Activated CD8-positive, alpha-beta memory T cell treated with anti-CD3 and anti-CD28 coated beads, Interleukin-2, amount 50 U/mL, for 1 hour (primary cell): ENCODE measurements at regions not wholly inside any gene's neighbourhood (a gene's known extent, or its start where the extent isn't known, plus 50 kb on each side); places are given as distances from the start of the nearest gene placed in this dataset.

ENCODE experiments used
- DNase-seq: peaks from one replicate; pipeline ENCODE4 v3.0.0-alpha.2; 2020; ENCODE audit errors: extremely low read depth

- DNase-seq, result no peak
These were observed 435.4 kb upstream of the TSHZ3 start for GRCh38 chr19:31784671-31785101.

- no peak for DNase-seq
These were observed 452.4 kb upstream of the TSHZ3 start for GRCh38 chr19:31801611-31802010.

GRCh38 chr19:31803835-31804446 is 454.7 kb upstream of the TSHZ3 start:
- no peak for DNase-seq

GRCh38 chr19:31804668-31805067 is 455.4 kb upstream of the TSHZ3 start:
- DNase-seq, result no peak

GRCh38 chr19:31810536-31811109 is 461.4 kb upstream of the TSHZ3 start:
- DNase-seq, result no peak

GRCh38 chr19:31817971-31818797 is 468.9 kb upstream of the TSHZ3 start:
- DNase-seq, result no peak

- DNase-seq, result no peak
These were observed 469.5 kb upstream of the TSHZ3 start for GRCh38 chr19:31818798-31819105.

GRCh38 chr19:31819837-31820236 is 470.6 kb upstream of the TSHZ3 start:
- no peak for DNase-seq

GRCh38 chr19:31821346-31821745 is 472.1 kb upstream of the TSHZ3 start:
- DNase-seq, result no peak

- no peak for DNase-seq
These were observed 476.2 kb upstream of the TSHZ3 start for GRCh38 chr19:31825134-31826094.

- DNase-seq, result no peak
These were observed 477.1 kb upstream of the TSHZ3 start for GRCh38 chr19:31826325-31826724.

- DNase-seq, result no peak
These were observed 482.4 kb upstream of the TSHZ3 start for GRCh38 chr19:31831421-31832175.

- no peak for DNase-seq
These were observed 482.9 kb upstream of the TSHZ3 start for GRCh38 chr19:31832176-31832548.

- no peak for DNase-seq
These were observed 484.8 kb upstream of the TSHZ3 start for GRCh38 chr19:31834070-31834469.

GRCh38 chr19:31838163-31838815 is 489.1 kb upstream of the TSHZ3 start:
- no peak for DNase-seq

GRCh38 chr19:31840371-31840770 is 491.1 kb upstream of the TSHZ3 start:
- no peak for DNase-seq

- DNase-seq, result no peak
These were observed 492.5 kb upstream of the TSHZ3 start for GRCh38 chr19:31841755-31842154.

- DNase-seq, result no peak
These were observed 482.3 kb upstream of the ZNF507 start for GRCh38 chr19:31863122-31863521.

GRCh38 chr19:31874313-31874712 is 471.1 kb upstream of the ZNF507 start:
- DNase-seq, result no peak

GRCh38 chr19:31875591-31875990 is 469.8 kb upstream of the ZNF507 start:
- DNase-seq, result no peak

GRCh38 chr19:31880283-31880682 is 465.1 kb upstream of the ZNF507 start:
- no peak for DNase-seq
